GM23338 (cell line): ENCODE measurements at regions not wholly inside any gene's neighbourhood (a gene's known extent, or its start where the extent isn't known, plus 50 kb on each side); places are given as distances from the start of the nearest gene placed in this dataset.

Experiments
- ATAC-seq: fragments of 200-7000 bp; cut with Tn5 transposase; 3 replicates; pipeline ENCODE4 v1.9.1; 2020
- DNase-seq: peaks from one replicate; pipeline ENCODE4 v3.0.0-alpha.2; 2015; ENCODE audit warnings: low spot score
- H2AFZ ChIP-seq: fragments of 200-600 bp; sonication (generic); 2 replicates; pipeline ENCODE4 v1.8.0; 2016; ENCODE audit warnings: antibody characterized with exemption, mild to moderate bottlenecking, moderate library complexity
- H3F3A ChIP-seq: fragments of 200-600 bp; sonication (generic); replicated peaks from 2 replicates; pipeline ENCODE4 v1.8.0; 2017; ENCODE audit warnings: antibody characterized with exemption, mixed run types, low read depth
- H3K27ac ChIP-seq: fragments of 200-600 bp; sonication (generic); 2 replicates; pipeline ENCODE4 v1.6.1; 2016; ENCODE audit warnings: low read depth
- H3K27me3 ChIP-seq: fragments of 200-600 bp; sonication (generic); 2 replicates; pipeline ENCODE4 v1.8.0; 2016; ENCODE audit warnings: mild to moderate bottlenecking, mixed run types, moderate library complexity; ENCODE audit not compliant: insufficient read depth
- H3K36me3 ChIP-seq: fragments of 200-600 bp; sonication (generic); 2 replicates; pipeline ENCODE4 v1.8.0; 2016; ENCODE audit warnings: mild to moderate bottlenecking; ENCODE audit not compliant: insufficient read depth
- H3K4me1 ChIP-seq: fragments of 200-600 bp; sonication (generic); 2 replicates; pipeline ENCODE4 v1.8.0; 2016; ENCODE audit warnings: mild to moderate bottlenecking, moderate library complexity; ENCODE audit not compliant: insufficient read depth
- H3K4me2 ChIP-seq: fragments of 200-600 bp; sonication (generic); 2 replicates; pipeline ENCODE4 v1.7.1; 2017; ENCODE audit warnings: mixed run types
- H3K4me3 ChIP-seq: fragments of 200-600 bp; sonication (generic); 2 replicates; pipeline ENCODE4 v1.6.1; 2016; ENCODE audit warnings: mixed run types
- H3K79me2 ChIP-seq: fragments of 200-600 bp; sonication (generic); replicated peaks from 2 replicates; pipeline ENCODE4 v1.8.0; 2017; ENCODE audit warnings: mild to moderate bottlenecking; ENCODE audit not compliant: insufficient read depth
- H3K9me2 ChIP-seq: fragments of 200-600 bp; sonication (generic); 2 replicates; pipeline ENCODE4 v1.8.0; 2017; ENCODE audit not compliant: insufficient read depth
- H4K20me1 ChIP-seq: fragments of 200-600 bp; sonication (generic); replicated peaks from 2 replicates; pipeline ENCODE4 v1.8.0; 2017; ENCODE audit warnings: mild to moderate bottlenecking; ENCODE audit not compliant: insufficient read depth
- H3K27ac Mint-ChIP-seq: 2 replicates; pipeline ENCODE4 v1.8.0; 2020; ENCODE audit warnings: inconsistent platforms, mild to moderate bottlenecking, moderate library complexity, mixed read lengths
- H3K27me3 Mint-ChIP-seq: 3 replicates; pipeline ENCODE4 v1.8.0; 2022; ENCODE audit warnings: low read depth, mild to moderate bottlenecking, moderate library complexity, mixed read lengths, inconsistent platforms; ENCODE audit not compliant: insufficient read depth, poor library complexity
- H3K36me3 Mint-ChIP-seq: 3 replicates; pipeline ENCODE4 v1.8.0; 2021; ENCODE audit warnings: low read depth, mild to moderate bottlenecking, inconsistent platforms, moderate library complexity, mixed read lengths
- H3K4me1 Mint-ChIP-seq: 3 replicates; pipeline ENCODE4 v1.8.0; 2020; ENCODE audit warnings: mild to moderate bottlenecking, inconsistent platforms, mixed read lengths
- H3K4me3 Mint-ChIP-seq: 3 replicates; pipeline ENCODE4 v1.8.0; 2021; ENCODE audit warnings: moderate library complexity, mild to moderate bottlenecking, inconsistent platforms, mixed read lengths
- H3K9me3 Mint-ChIP-seq: 3 replicates; pipeline ENCODE4 v1.8.0; 2020; ENCODE audit warnings: moderate library complexity, mild to moderate bottlenecking, inconsistent platforms, mixed read lengths
- CREB1 ChIP-seq: fragments of 250-450 bp; sonication (Bioruptor Pico); IDR thresholded peaks from 2 replicates; pipeline ENCODE4 v1.5.0; 2020; ENCODE audit warnings: low read depth, mild to moderate bottlenecking, moderate library complexity
- EZH2 ChIP-seq: fragments of 200-600 bp; sonication (generic); IDR thresholded peaks from one replicate; pipeline ENCODE4 v1.8.0; 2017; ENCODE audit warnings: antibody characterized with exemption, mild to moderate bottlenecking, low read depth; ENCODE audit not compliant: unreplicated experiment
- EZH2phosphoT487 ChIP-seq: fragments of 200-600 bp; sonication (generic); IDR thresholded peaks from one replicate; pipeline ENCODE4 v1.8.1; 2018; ENCODE audit warnings: antibody characterized with exemption; ENCODE audit not compliant: unreplicated experiment
- JUNB ChIP-seq: IDR thresholded peaks from one replicate; pipeline ENCODE4 v1.6.1; 2016; ENCODE audit warnings: antibody characterized with exemption; ENCODE audit not compliant: unreplicated experiment
- NANOG ChIP-seq: IDR thresholded peaks from 2 replicates; pipeline ENCODE4 v1.6.1; 2016; ENCODE audit warnings: antibody characterized with exemption, borderline replicate concordance
- POLR2AphosphoS5 ChIP-seq: IDR thresholded peaks from 2 replicates; pipeline ENCODE4 v1.6.1; 2016; ENCODE audit warnings: antibody characterized with exemption, low read depth
- STAT1 ChIP-seq: IDR thresholded peaks from one replicate; pipeline ENCODE4 v1.6.1; 2016; ENCODE audit warnings: antibody characterized with exemption; ENCODE audit not compliant: unreplicated experiment
- ZNF114 ChIP-seq: fragments of 250-450 bp; sonication (Bioruptor Pico); IDR thresholded peaks from 2 replicates; pipeline ENCODE4 v1.5.0; 2020; ENCODE audit warnings: mild to moderate bottlenecking, moderate library complexity
- ZNF331 ChIP-seq: fragments of 250-450 bp; sonication (Bioruptor Pico); IDR thresholded peaks from 2 replicates; pipeline ENCODE4 v1.5.0; 2020; ENCODE audit warnings: low read depth, mild to moderate bottlenecking, moderate library complexity
- TF ChIP-seq, protein P1 (sequence below): IDR thresholded peaks from one replicate; pipeline ENCODE4 v1.6.1; 2018; ENCODE audit warnings: antibody characterized with exemption; ENCODE audit not compliant: unreplicated experiment
- TF ChIP-seq, protein P2 (sequence below): IDR thresholded peaks from 2 replicates; pipeline ENCODE4 v1.6.1; 2016; ENCODE audit warnings: antibody characterized with exemption
- TF ChIP-seq, protein P3 (sequence below), 2 experiments: fragments of 200-600 bp in 1 of 2; sonication (generic) in 1 of 2; conservative IDR thresholded peaks; 2 replicates each; pipeline versions ENCODE4 v1.5.1 to v1.6.1; 2016 to 2017; ENCODE audit warnings: antibody characterized with exemption in 2 of 2, low read depth in 2 of 2, mild to moderate bottlenecking in 2 of 2, moderate library complexity in 1 of 2
- TF ChIP-seq, protein P4 (sequence below): fragments of 250-450 bp; sonication (Bioruptor Pico); IDR thresholded peaks from 2 replicates; pipeline ENCODE4 v1.5.0; 2020; ENCODE audit warnings: mild to moderate bottlenecking, moderate library complexity

DNA sequence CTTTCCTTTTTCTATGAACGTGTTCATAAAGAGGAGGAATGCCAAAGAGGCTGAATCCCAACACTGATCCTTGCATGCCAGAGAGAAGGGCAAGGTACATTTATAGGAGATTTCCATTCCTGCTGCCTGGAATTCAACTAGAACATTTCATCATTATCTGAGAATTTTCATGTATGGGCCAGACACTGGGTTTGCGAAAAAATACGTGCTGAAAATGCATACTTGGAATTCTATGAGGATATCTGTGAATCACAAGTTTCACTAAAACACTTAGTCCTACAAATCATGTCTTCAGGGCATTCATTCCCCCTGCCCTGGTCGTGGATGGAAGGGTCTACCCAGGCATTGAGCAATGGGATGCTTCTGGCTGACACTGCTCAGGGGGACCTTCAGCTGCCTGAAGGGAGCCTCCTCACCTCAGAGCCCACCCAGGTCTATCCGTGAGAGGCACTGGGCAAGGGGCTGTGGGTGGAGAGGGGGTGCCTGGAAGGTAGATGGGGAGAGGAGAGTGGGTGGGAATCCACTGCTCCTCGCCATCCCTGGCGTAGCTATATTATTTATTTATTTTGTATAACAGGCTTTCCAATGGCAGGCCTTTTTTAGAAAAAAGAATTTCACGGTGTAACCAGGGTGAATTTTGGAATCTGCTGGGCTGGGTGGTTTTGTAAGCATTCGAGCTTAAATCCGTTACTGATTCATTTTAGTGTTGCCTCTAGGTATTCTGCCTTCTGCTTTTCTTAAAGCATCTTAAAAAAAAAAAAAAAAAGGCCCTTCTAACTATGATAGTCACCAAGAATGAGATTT, 560.6 kb upstream of the ID2 start:
- peaks cover 11% of the 10 kb centered on the region for H3K4me1 Mint-ChIP-seq
- no peaks in the 10 kb centered on the region for H3K9me3 Mint-ChIP-seq
- H3K4me3 ChIP-seq = no peak overlapping the region
- no peak overlapping the region for H3K27ac ChIP-seq
- H3K4me2 ChIP-seq = no peak overlapping the region
- H3K27me3 Mint-ChIP-seq = peaks cover 5% of the 10 kb centered on the region
- DNase-seq (no peak), ATAC-seq (no peak)
- no peaks in the 10 kb centered on the region for H3K27me3 ChIP-seq
- H3K79me2 ChIP-seq = no peaks in the 10 kb centered on the region
- H4K20me1 ChIP-seq = no peaks in the 10 kb centered on the region
- peak overlapping the region; percentile 52; the same call in 1 of the 2 replicates for H2AFZ ChIP-seq
- peaks cover 2% of the 10 kb centered on the region; the same call in 1 of the 3 replicates for H3K36me3 Mint-ChIP-seq
- no peaks in the 10 kb centered on the region for H3K9me2 ChIP-seq
- no peaks in the 10 kb centered on the region for H3K36me3 ChIP-seq
- no peak overlapping the region for H3K4me3 Mint-ChIP-seq
- H3K4me1 ChIP-seq = peaks cover 4% of the 10 kb centered on the region; the same call in 1 of the 2 replicates
- no peak for TF ChIP-seq EZH2
- TF ChIP-seq, protein P1, sequence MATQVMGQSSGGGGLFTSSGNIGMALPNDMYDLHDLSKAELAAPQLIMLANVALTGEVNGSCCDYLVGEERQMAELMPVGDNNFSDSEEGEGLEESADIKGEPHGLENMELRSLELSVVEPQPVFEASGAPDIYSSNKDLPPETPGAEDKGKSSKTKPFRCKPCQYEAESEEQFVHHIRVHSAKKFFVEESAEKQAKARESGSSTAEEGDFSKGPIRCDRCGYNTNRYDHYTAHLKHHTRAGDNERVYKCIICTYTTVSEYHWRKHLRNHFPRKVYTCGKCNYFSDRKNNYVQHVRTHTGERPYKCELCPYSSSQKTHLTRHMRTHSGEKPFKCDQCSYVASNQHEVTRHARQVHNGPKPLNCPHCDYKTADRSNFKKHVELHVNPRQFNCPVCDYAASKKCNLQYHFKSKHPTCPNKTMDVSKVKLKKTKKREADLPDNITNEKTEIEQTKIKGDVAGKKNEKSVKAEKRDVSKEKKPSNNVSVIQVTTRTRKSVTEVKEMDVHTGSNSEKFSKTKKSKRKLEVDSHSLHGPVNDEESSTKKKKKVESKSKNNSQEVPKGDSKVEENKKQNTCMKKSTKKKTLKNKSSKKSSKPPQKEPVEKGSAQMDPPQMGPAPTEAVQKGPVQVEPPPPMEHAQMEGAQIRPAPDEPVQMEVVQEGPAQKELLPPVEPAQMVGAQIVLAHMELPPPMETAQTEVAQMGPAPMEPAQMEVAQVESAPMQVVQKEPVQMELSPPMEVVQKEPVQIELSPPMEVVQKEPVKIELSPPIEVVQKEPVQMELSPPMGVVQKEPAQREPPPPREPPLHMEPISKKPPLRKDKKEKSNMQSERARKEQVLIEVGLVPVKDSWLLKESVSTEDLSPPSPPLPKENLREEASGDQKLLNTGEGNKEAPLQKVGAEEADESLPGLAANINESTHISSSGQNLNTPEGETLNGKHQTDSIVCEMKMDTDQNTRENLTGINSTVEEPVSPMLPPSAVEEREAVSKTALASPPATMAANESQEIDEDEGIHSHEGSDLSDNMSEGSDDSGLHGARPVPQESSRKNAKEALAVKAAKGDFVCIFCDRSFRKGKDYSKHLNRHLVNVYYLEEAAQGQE = no peak
- no peak for TF ChIP-seq ZNF114 (CRISPR knock-in tag)
- no peak for TF ChIP-seq JUNB
- TF ChIP-seq STAT1 = no peak
- no peak for TF ChIP-seq NANOG
- TF ChIP-seq, protein P2, sequence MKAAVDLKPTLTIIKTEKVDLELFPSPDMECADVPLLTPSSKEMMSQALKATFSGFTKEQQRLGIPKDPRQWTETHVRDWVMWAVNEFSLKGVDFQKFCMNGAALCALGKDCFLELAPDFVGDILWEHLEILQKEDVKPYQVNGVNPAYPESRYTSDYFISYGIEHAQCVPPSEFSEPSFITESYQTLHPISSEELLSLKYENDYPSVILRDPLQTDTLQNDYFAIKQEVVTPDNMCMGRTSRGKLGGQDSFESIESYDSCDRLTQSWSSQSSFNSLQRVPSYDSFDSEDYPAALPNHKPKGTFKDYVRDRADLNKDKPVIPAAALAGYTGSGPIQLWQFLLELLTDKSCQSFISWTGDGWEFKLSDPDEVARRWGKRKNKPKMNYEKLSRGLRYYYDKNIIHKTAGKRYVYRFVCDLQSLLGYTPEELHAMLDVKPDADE = no peak
- TF ChIP-seq, protein P3, sequence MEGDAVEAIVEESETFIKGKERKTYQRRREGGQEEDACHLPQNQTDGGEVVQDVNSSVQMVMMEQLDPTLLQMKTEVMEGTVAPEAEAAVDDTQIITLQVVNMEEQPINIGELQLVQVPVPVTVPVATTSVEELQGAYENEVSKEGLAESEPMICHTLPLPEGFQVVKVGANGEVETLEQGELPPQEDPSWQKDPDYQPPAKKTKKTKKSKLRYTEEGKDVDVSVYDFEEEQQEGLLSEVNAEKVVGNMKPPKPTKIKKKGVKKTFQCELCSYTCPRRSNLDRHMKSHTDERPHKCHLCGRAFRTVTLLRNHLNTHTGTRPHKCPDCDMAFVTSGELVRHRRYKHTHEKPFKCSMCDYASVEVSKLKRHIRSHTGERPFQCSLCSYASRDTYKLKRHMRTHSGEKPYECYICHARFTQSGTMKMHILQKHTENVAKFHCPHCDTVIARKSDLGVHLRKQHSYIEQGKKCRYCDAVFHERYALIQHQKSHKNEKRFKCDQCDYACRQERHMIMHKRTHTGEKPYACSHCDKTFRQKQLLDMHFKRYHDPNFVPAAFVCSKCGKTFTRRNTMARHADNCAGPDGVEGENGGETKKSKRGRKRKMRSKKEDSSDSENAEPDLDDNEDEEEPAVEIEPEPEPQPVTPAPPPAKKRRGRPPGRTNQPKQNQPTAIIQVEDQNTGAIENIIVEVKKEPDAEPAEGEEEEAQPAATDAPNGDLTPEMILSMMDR (conservative IDR thresholded peaks at IDR 0.05; ENCODE audit: low read depth in 2 of 2) = no peak
- no peak for TF ChIP-seq ZNF331 (CRISPR knock-in tag)
- TF ChIP-seq, protein P4, sequence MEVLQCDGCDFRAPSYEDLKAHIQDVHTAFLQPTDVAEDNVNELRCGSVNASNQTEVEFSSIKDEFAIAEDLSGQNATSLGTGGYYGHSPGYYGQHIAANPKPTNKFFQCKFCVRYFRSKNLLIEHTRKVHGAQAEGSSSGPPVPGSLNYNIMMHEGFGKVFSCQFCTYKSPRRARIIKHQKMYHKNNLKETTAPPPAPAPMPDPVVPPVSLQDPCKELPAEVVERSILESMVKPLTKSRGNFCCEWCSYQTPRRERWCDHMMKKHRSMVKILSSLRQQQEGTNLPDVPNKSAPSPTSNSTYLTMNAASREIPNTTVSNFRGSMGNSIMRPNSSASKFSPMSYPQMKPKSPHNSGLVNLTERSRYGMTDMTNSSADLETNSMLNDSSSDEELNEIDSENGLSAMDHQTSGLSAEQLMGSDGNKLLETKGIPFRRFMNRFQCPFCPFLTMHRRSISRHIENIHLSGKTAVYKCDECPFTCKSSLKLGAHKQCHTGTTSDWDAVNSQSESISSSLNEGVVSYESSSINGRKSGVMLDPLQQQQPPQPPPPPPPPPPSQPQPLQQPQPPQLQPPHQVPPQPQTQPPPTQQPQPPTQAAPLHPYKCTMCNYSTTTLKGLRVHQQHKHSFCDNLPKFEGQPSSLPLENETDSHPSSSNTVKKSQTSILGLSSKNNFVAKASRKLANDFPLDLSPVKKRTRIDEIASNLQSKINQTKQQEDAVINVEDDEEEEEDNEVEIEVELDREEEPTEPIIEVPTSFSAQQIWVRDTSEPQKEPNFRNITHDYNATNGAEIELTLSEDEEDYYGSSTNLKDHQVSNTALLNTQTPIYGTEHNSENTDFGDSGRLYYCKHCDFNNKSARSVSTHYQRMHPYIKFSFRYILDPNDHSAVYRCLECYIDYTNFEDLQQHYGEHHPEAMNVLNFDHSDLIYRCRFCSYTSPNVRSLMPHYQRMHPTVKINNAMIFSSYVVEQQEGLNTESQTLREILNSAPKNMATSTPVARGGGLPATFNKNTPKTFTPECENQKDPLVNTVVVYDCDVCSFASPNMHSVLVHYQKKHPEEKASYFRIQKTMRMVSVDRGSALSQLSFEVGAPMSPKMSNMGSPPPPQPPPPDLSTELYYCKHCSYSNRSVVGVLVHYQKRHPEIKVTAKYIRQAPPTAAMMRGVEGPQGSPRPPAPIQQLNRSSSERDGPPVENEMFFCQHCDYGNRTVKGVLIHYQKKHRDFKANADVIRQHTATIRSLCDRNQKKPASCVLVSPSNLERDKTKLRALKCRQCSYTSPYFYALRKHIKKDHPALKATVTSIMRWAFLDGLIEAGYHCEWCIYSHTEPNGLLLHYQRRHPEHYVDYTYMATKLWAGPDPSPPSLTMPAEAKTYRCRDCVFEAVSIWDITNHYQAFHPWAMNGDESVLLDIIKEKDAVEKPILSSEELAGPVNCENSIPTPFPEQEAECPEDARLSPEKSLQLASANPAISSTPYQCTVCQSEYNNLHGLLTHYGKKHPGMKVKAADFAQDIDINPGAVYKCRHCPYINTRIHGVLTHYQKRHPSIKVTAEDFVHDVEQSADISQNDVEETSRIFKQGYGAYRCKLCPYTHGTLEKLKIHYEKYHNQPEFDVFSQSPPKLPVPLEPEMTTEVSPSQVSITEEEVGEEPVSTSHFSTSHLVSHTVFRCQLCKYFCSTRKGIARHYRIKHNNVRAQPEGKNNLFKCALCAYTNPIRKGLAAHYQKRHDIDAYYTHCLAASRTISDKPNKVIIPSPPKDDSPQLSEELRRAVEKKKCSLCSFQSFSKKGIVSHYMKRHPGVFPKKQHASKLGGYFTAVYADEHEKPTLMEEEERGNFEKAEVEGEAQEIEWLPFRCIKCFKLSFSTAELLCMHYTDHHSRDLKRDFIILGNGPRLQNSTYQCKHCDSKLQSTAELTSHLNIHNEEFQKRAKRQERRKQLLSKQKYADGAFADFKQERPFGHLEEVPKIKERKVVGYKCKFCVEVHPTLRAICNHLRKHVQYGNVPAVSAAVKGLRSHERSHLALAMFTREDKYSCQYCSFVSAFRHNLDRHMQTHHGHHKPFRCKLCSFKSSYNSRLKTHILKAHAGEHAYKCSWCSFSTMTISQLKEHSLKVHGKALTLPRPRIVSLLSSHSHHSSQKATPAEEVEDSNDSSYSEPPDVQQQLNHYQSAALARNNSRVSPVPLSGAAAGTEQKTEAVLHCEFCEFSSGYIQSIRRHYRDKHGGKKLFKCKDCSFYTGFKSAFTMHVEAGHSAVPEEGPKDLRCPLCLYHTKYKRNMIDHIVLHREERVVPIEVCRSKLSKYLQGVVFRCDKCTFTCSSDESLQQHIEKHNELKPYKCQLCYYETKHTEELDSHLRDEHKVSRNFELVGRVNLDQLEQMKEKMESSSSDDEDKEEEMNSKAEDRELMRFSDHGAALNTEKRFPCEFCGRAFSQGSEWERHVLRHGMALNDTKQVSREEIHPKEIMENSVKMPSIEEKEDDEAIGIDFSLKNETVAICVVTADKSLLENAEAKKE = no peak
- TF ChIP-seq EZH2phosphoT487 = no peak
- no peak for TF ChIP-seq CREB1 (CRISPR knock-in tag)
- TF ChIP-seq POLR2AphosphoS5 = no peak
- H3F3A ChIP-seq = no peaks in the 10 kb centered on the region
- H3K27ac Mint-ChIP-seq = no peak overlapping the region
